Posterior cingulate gyrus (tissue), 11 donors: ENCODE measurements at regions not wholly inside any gene's neighbourhood (a gene's known extent, or its start where the extent isn't known, plus 50 kb on each side); places are given as distances from the start of the nearest gene placed in this dataset.
A peak's percentile ranks its signal among the peaks of the same experiment; 100 is the strongest.
"Not testable (repeated sequence)": the region's sequence is repeated elsewhere in the genome, so short reads cannot be mapped to it uniquely, and the experiment has no call there.

Source experiments
- DNase-seq, 10 donors: peaks; one replicate each; pipeline versions ENCODE4 v3.0.0 to v3.0.0-alpha.2; 2020 to 2021; ENCODE audit warnings: mixed read lengths in 3 of 10
- intact Hi-C: fragments of 100-400 bp; cut with DNase I; formaldehyde crosslinking; loops from one replicate; pipeline ENCODE4 v1.15.1; 2023

GRCh38 chr3:124634210-124635168 is 95.8 kb upstream of the UMPS start:
- intact Hi-C loops, result no loop called here
- no peak for DNase-seq

GRCh38 chr3:124635169-124635539 is 95.1 kb upstream of the UMPS start:
- intact Hi-C loops, result no loop called here
- no peak for DNase-seq

GRCh38 chr3:124636101-124636862 is 94.0 kb upstream of the UMPS start:
- intact Hi-C loops, result no loop called here
- DNase-seq, result no peak

- intact Hi-C loops, result no loop called here
- DNase-seq, result no peak
These were observed 93.4 kb upstream of the UMPS start for GRCh38 chr3:124636863-124637296.

GRCh38 chr3:124639406-124640237 is 90.6 kb upstream of the UMPS start:
- DNase-seq, result no peak
- intact Hi-C loops, result no loop called here

- no peak for DNase-seq
- intact Hi-C loops, result no loop called here
These were observed 89.5 kb upstream of the UMPS start for GRCh38 chr3:124640635-124641306.

GRCh38 chr3:124643453-124643852 is 86.8 kb upstream of the UMPS start:
- intact Hi-C loops, result no loop called here

GRCh38 chr3:124646186-124646585 is 84.1 kb upstream of the UMPS start:
- intact Hi-C loops, DNase-seq: not testable (repeated sequence)

More at GRCh38 chr3:124643453-124643852, 86.8 kb upstream of the UMPS start:
- DNase-seq, result no peak

GRCh38 chr3:124648551-124648950 is 81.7 kb upstream of the UMPS start:
- intact Hi-C loops, result no loop called here
- no peak for DNase-seq

- DNase-seq, result no peak
- intact Hi-C loops, result no loop called here
These were observed 79.5 kb upstream of the UMPS start for GRCh38 chr3:124650798-124651197.

GRCh38 chr3:124651416-124651815 is 78.8 kb upstream of the UMPS start:
- intact Hi-C loops, DNase-seq: not testable (repeated sequence)

GRCh38 chr3:124652009-124652408 is 78.2 kb upstream of the UMPS start:
- DNase-seq, result no peak
- intact Hi-C loops, result no loop called here

GRCh38 chr3:124653071-124653796 is 77.0 kb upstream of the UMPS start:
- intact Hi-C loops, result no loop called here
- peak in 2 of 10 donors; percentile 12 to 22 for DNase-seq

- intact Hi-C loops, result no loop called here
- no peak for DNase-seq
These were observed 76.3 kb upstream of the UMPS start for GRCh38 chr3:124653797-124654469.

- no peak for DNase-seq
- intact Hi-C loops, result no loop called here
These were observed 75.8 kb upstream of the UMPS start for GRCh38 chr3:124654470-124654845.

GRCh38 chr3:124656531-124656930 is 73.7 kb upstream of the UMPS start:
- DNase-seq, result no peak

GRCh38 chr3:124657138-124657537 is 73.1 kb upstream of the UMPS start:
- no peak for DNase-seq
- intact Hi-C loops, result no loop called here

More at GRCh38 chr3:124656531-124656930, 73.7 kb upstream of the UMPS start:
- intact Hi-C loops, result no loop called here

GRCh38 chr3:124658270-124658669 is 72.0 kb upstream of the UMPS start:
- DNase-seq, result no peak
- intact Hi-C loops, result no loop called here

GRCh38 chr3:124659175-124659574 is 71.1 kb upstream of the UMPS start:
- no peak for DNase-seq
- intact Hi-C loops, result no loop called here
